CD4-positive, alpha-beta T cell (primary cell): ENCODE measurements at regions not wholly inside any gene's neighbourhood (a gene's known extent, or its start where the extent isn't known, plus 50 kb on each side); places are given as distances from the start of the nearest gene placed in this dataset.

Experiments used
- ATAC-seq: fragments of 200-7000 bp; cut with Tn5 transposase; one replicate; pipeline ENCODE4 v1.10.0; 2022; ENCODE audit warnings: mild to moderate bottlenecking; ENCODE audit not compliant: poor library complexity
- CTCF ChIA-PET: fragments of 350-600 bp; sonication (Branson Sonifier 250); formaldehyde crosslinking; loops from one replicate; lab custom pipeline; 2021; ENCODE audit warnings: antibody characterized with exemption, inconsistent platforms; lab: Charles Lee
- POLR2A ChIA-PET: fragments of 350-600 bp; sonication (Branson Sonifier 250); formaldehyde crosslinking; loops from one replicate; lab custom pipeline; 2021; ENCODE audit warnings: antibody characterized with exemption, inconsistent platforms; lab: Charles Lee
- DNase-seq, 14 experiments: peaks; one replicate each; pipeline ENCODE4 v3.0.0-alpha.2; 2013 to 2020; ENCODE audit warnings: mixed read lengths in 2 of 14
- H3K27ac ChIP-seq, 2 donors: one replicate each; pipeline versions ENCODE4 v1.5.1 to v1.7.0; 2013; ENCODE audit warnings: low read length in 2 of 2, low read depth in 1 of 2, mild to moderate bottlenecking in 1 of 2
- H3K27me3 ChIP-seq, 2 experiments: 1 replicate in 1 of 2; 2 replicates in 1 of 2; pipeline versions ENCODE4 v1.6.1 to v1.7.0; 2013; ENCODE audit warnings: low read length in 2 of 2, control low read depth in 1 of 2, mild to moderate bottlenecking in 1 of 2, moderate library complexity in 1 of 2; ENCODE audit not compliant: insufficient read depth in 2 of 2, control insufficient read depth in 1 of 2
- H3K36me3 ChIP-seq: one replicate; pipeline ENCODE4 v1.6.1; 2013; ENCODE audit warnings: low read length, control low read depth; ENCODE audit not compliant: insufficient read depth
- H3K4me1 ChIP-seq: one replicate; pipeline ENCODE4 v1.6.1; 2013; ENCODE audit warnings: low read length, control low read depth; ENCODE audit not compliant: insufficient read depth
- H3K4me3 ChIP-seq: one replicate; pipeline ENCODE4 v1.5.1; 2013; ENCODE audit warnings: mild to moderate bottlenecking, low read length, moderate library complexity
- H3K9me3 ChIP-seq, 2 experiments: 1 replicate in 1 of 2; 2 replicates in 1 of 2; pipeline versions ENCODE4 v1.6.1 to v1.7.0; 2013; ENCODE audit warnings: low read length in 2 of 2, mild to moderate bottlenecking in 2 of 2, control low read depth in 1 of 2, moderate library complexity in 1 of 2; ENCODE audit not compliant: control insufficient read depth in 1 of 2, insufficient read depth in 1 of 2
- H3K27ac Mint-ChIP-seq: one replicate; pipeline ENCODE4 v1.8.0; 2020; ENCODE audit warnings: mixed read lengths
- H3K27me3 Mint-ChIP-seq: one replicate; pipeline ENCODE4 v1.8.0; 2021; ENCODE audit warnings: mixed read lengths
- H3K36me3 Mint-ChIP-seq: one replicate; pipeline ENCODE4 v1.8.0; 2021; ENCODE audit warnings: low read depth, mixed read lengths
- H3K4me1 Mint-ChIP-seq: one replicate; pipeline ENCODE4 v1.8.0; 2021; ENCODE audit warnings: low read depth, mixed read lengths
- H3K4me3 Mint-ChIP-seq: one replicate; pipeline ENCODE4 v1.8.0; 2020; ENCODE audit warnings: mild to moderate bottlenecking, mixed read lengths
- H3K9me3 Mint-ChIP-seq: one replicate; pipeline ENCODE4 v1.8.0; 2020; ENCODE audit warnings: mixed read lengths
- intact Hi-C, 2 experiments: fragments of 100-400 bp; cut with DNase I in 1 of 2; cut with micrococcal nuclease in 1 of 2; formaldehyde crosslinking; loops; one replicate each; pipeline versions ENCODE4 v1.15.1 to v1.9.0; 2023 to 2025; cut with DNase I, micrococcal nuclease
- TF ChIP-seq, protein P1 (sequence below): fragments of 200-600 bp; IDR thresholded peaks from one replicate; pipeline ENCODE4 v1.8.0; 2022; ENCODE audit warnings: antibody characterized with exemption, mild to moderate bottlenecking

DNA sequence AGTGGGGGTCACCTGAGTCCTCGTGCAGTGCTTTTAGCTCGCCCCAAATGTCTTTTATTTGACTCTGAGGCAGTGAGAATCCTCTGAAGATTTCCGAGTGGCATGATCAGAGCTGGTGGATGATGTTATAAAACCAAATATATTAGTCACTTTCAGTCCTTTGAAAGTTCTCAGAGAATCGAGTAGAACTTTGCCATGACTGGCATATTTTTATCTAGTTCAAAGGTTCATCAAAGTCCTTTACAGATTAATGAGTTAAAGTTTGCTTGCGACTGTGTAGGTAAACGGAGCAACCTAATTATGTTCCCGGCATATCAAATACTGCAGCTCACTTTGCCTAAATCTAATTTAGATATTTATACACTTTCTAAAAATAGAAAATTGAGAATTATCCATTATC, 498.5 kb upstream of the NOX3 start:
- H3K36me3 ChIP-seq, result no peaks in the 10 kb centered on the region
- Mint-ChIP-seq H3K4me3 (no peak overlapping the region), H3K36me3 (no peaks in the 10 kb centered on the region), H3K4me1 (no peaks in the 10 kb centered on the region), H3K27ac (no peak overlapping the region), H3K27me3 (no peaks in the 10 kb centered on the region), H3K9me3 (no peaks in the 10 kb centered on the region)
- H3K27me3 ChIP-seq, result no peaks in the 10 kb centered on the region
- ChIA-PET POLR2A (no interaction called here), CTCF (no interaction called here)
- H3K4me1 ChIP-seq, result no peaks in the 10 kb centered on the region
- no peaks in the 10 kb centered on the region for H3K9me3 ChIP-seq
- H3K27ac ChIP-seq, result no peak overlapping the region
- DNase-seq (no peak), ATAC-seq (no peak)
- H3K4me3 ChIP-seq, result no peak overlapping the region
- TF ChIP-seq, protein P1, sequence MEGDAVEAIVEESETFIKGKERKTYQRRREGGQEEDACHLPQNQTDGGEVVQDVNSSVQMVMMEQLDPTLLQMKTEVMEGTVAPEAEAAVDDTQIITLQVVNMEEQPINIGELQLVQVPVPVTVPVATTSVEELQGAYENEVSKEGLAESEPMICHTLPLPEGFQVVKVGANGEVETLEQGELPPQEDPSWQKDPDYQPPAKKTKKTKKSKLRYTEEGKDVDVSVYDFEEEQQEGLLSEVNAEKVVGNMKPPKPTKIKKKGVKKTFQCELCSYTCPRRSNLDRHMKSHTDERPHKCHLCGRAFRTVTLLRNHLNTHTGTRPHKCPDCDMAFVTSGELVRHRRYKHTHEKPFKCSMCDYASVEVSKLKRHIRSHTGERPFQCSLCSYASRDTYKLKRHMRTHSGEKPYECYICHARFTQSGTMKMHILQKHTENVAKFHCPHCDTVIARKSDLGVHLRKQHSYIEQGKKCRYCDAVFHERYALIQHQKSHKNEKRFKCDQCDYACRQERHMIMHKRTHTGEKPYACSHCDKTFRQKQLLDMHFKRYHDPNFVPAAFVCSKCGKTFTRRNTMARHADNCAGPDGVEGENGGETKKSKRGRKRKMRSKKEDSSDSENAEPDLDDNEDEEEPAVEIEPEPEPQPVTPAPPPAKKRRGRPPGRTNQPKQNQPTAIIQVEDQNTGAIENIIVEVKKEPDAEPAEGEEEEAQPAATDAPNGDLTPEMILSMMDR, result no peak
- intact Hi-C loops, result no loop called here

DNA sequence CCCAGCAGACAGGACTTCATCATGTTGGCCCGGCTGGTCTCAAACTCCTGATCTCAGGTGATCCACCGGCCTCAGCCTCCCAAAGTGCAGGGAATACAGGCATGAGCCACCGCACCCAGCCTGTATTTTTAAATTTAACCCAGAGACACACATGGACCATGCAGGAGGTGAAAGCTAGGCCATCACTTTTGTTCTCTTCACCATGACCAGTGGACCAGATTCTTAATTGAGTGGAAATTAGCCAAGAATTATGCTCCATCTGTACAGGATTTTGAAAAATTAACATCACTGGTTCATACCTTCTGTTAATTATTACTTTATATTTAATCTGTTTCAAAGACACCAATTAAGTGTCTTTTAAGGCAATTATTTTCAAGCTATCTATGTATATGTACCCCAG, 493.6 kb upstream of the NOX3 start:
- H3K36me3 Mint-ChIP-seq, result peaks cover 18% of the 10 kb centered on the region

DNA sequence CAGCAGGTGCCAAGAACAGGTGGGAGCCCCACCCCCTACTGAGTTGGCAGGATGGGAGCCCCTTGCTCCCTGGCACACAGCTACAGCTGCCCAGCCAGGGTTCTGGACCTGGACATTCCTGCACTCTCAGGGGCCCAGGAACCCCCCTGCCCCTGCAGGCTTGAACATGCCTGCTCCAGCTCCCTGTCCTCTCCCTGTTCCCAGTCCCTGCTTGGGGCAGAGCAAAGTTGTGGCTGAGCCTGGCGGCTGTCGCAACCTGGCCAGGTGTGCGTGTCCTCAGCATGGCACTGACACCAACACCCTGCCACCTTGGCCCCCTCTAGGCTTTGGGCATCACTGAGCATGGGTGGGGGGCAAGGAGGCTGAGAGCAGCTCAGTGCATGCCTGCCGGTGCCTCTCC, 491.2 kb upstream of the NOX3 start:
- POLR2A ChIA-PET, result no interaction called here
- Histone ChIP-seq H3K27ac (no peak overlapping the region), H3K4me1 (no peaks in the 10 kb centered on the region), H3K9me3 (peaks cover 9 to 18% of the 10 kb centered on the region in 2 experiments), H3K27me3 (no peaks in the 10 kb centered on the region), H3K4me3 (no peak overlapping the region), H3K36me3 (no peaks in the 10 kb centered on the region)
- H3K27ac Mint-ChIP-seq, result no peak overlapping the region
- H3K9me3 Mint-ChIP-seq, result peaks cover 2% of the 10 kb centered on the region
- DNase-seq (no peak), ATAC-seq (no peak)
- H3K4me3 Mint-ChIP-seq, result no peak overlapping the region
- no peaks in the 10 kb centered on the region for H3K27me3 Mint-ChIP-seq
- intact Hi-C loops, result no loop called here
- no peaks in the 10 kb centered on the region for H3K4me1 Mint-ChIP-seq
- CTCF ChIA-PET, result no interaction called here
- H3K36me3 Mint-ChIP-seq, result peaks cover 21% of the 10 kb centered on the region
- TF ChIP-seq, protein P1, result no peak

More for the DNA sequence above, 493.6 kb upstream of the NOX3 start:
- Mint-ChIP-seq H3K4me3 (no peak overlapping the region), H3K9me3 (peaks cover 2% of the 10 kb centered on the region), H3K4me1 (no peaks in the 10 kb centered on the region), H3K27me3 (no peaks in the 10 kb centered on the region), H3K27ac (no peak overlapping the region)
- H3K27ac ChIP-seq, result no peak overlapping the region
- H3K9me3 ChIP-seq, result peaks cover 9 to 18% of the 10 kb centered on the region in 2 experiments
- DNase-seq (no peak), ATAC-seq (no peak)
- TF ChIP-seq, protein P1, result no peak
- H3K36me3 ChIP-seq, result no peaks in the 10 kb centered on the region
- intact Hi-C loops, result no loop called here
- no peaks in the 10 kb centered on the region for H3K4me1 ChIP-seq
- H3K27me3 ChIP-seq, result no peaks in the 10 kb centered on the region
- no peak overlapping the region for H3K4me3 ChIP-seq
- POLR2A ChIA-PET, result no interaction called here
- CTCF ChIA-PET, result no interaction called here
